H9 (cell line): ENCODE measurements at regions not wholly inside any gene's neighbourhood (a gene's known extent, or its start where the extent isn't known, plus 50 kb on each side); places are given as distances from the start of the nearest gene placed in this dataset.

ENCODE experiments used
- DNase-seq: peaks from one replicate; pipeline ENCODE4 v3.0.0-alpha.2; 2017
- H2AFZ ChIP-seq: one replicate; pipeline ENCODE4 v1.6.1; 2013; ENCODE audit warnings: mild to moderate bottlenecking, low read length, control low read depth, moderate library complexity
- H2AK5ac ChIP-seq: 2 replicates; pipeline ENCODE4 v1.6.1; 2013; ENCODE audit warnings: low read length, control low read depth, mixed read lengths; ENCODE audit not compliant: insufficient read length
- H2BK120ac ChIP-seq: one replicate; pipeline ENCODE4 v1.6.1; 2013; ENCODE audit warnings: low read depth, mild to moderate bottlenecking, low read length, control low read depth, inconsistent platforms; ENCODE audit not compliant: poor library complexity, severe bottlenecking
- H2BK12ac ChIP-seq: 2 replicates; pipeline ENCODE4 v1.6.1; 2013; ENCODE audit warnings: low read length, control low read depth, mixed read lengths, low read depth; ENCODE audit not compliant: insufficient read length
- H2BK15ac ChIP-seq: 2 replicates; pipeline ENCODE4 v1.6.1; 2013; ENCODE audit warnings: low read depth, low read length, control low read depth
- H2BK20ac ChIP-seq: one replicate; pipeline ENCODE4 v1.6.1; 2013; ENCODE audit warnings: low read depth, mild to moderate bottlenecking, low read length, control low read depth, inconsistent platforms; ENCODE audit not compliant: poor library complexity, severe bottlenecking
- H2BK5ac ChIP-seq: 2 replicates; pipeline ENCODE4 v1.6.1; 2013; ENCODE audit warnings: low read length, control low read depth, mixed read lengths; ENCODE audit not compliant: insufficient read length
- H3K14ac ChIP-seq: 2 replicates; pipeline ENCODE4 v1.6.1; 2013; ENCODE audit warnings: low read length, control low read depth; ENCODE audit not compliant: insufficient read depth
- H3K18ac ChIP-seq: 2 replicates; pipeline ENCODE4 v1.6.1; 2013; ENCODE audit warnings: low read depth, mild to moderate bottlenecking, mixed read lengths, low read length, control low read depth; ENCODE audit not compliant: insufficient read length
- H3K23ac ChIP-seq: 2 replicates; pipeline ENCODE4 v1.6.1; 2013; ENCODE audit warnings: low read length, control low read depth, mixed read lengths, low read depth; ENCODE audit not compliant: insufficient read length
- H3K23me2 ChIP-seq: 2 replicates; pipeline ENCODE4 v1.6.1; 2013; ENCODE audit warnings: low read depth, mild to moderate bottlenecking, mixed read lengths, low read length, control low read depth; ENCODE audit not compliant: insufficient read length, poor library complexity, severe bottlenecking
- H3K27ac ChIP-seq: 2 replicates; pipeline ENCODE4 v1.5.1; 2013; ENCODE audit warnings: low read length, control low read depth, mixed read lengths, low read depth; ENCODE audit not compliant: insufficient read length
- H3K27me3 ChIP-seq: 2 replicates; pipeline ENCODE4 v1.6.1; 2013; ENCODE audit warnings: low read length, control low read depth, inconsistent platforms; ENCODE audit not compliant: insufficient read depth
- H3K4ac ChIP-seq: 2 replicates; pipeline ENCODE4 v1.6.1; 2013; ENCODE audit warnings: low read depth, mild to moderate bottlenecking, control low read depth, inconsistent platforms, low read length, moderate library complexity
- H3K4me1 ChIP-seq: 2 replicates; pipeline ENCODE4 v1.6.1; 2013; ENCODE audit warnings: low read length, control low read depth, inconsistent platforms; ENCODE audit not compliant: insufficient read depth
- H3K4me2 ChIP-seq: 2 replicates; pipeline ENCODE4 v1.6.1; 2013; ENCODE audit warnings: low read length, control low read depth, mixed read lengths; ENCODE audit not compliant: insufficient read length, insufficient read depth
- H3K56ac ChIP-seq: 2 replicates; pipeline ENCODE4 v1.6.1; 2013; ENCODE audit warnings: low read depth, mild to moderate bottlenecking, mixed read lengths, low read length, control low read depth; ENCODE audit not compliant: insufficient read length
- H3K79me1 ChIP-seq: 2 replicates; pipeline ENCODE4 v1.6.1; 2013; ENCODE audit warnings: low read depth, mild to moderate bottlenecking, moderate library complexity, low read length, control low read depth, inconsistent platforms; ENCODE audit not compliant: insufficient read depth, poor library complexity, severe bottlenecking
- H3K79me2 ChIP-seq: 2 replicates; pipeline ENCODE4 v1.6.1; 2013; ENCODE audit warnings: low read length, control low read depth, inconsistent platforms; ENCODE audit not compliant: insufficient read depth
- H3K9ac ChIP-seq: 2 replicates; pipeline ENCODE4 v1.6.1; 2013; ENCODE audit warnings: low read length, control low read depth, mixed read lengths; ENCODE audit not compliant: insufficient read length; ENCODE audit errors: extremely low read depth
- H3K9me3 ChIP-seq: one replicate; pipeline ENCODE4 v1.6.1; 2013; ENCODE audit warnings: low read depth, low read length, inconsistent platforms; ENCODE audit not compliant: control insufficient read depth
- H3T11ph ChIP-seq: one replicate; pipeline ENCODE4 v1.6.1; 2013; ENCODE audit warnings: mild to moderate bottlenecking, low read length, control low read depth, inconsistent platforms
- H4K20me1 ChIP-seq: one replicate; pipeline ENCODE4 v1.6.1; 2013; ENCODE audit not compliant: control insufficient read depth, insufficient read length, insufficient read depth
- H4K5ac ChIP-seq: 2 replicates; pipeline ENCODE4 v1.6.1; 2013; ENCODE audit warnings: low read depth, mild to moderate bottlenecking, mixed read lengths, low read length, control low read depth; ENCODE audit not compliant: insufficient read length
- H4K8ac ChIP-seq: replicated peaks from 2 replicates; pipeline ENCODE4 v1.6.1; 2013; ENCODE audit warnings: low read length, control low read depth, mixed read lengths, low read depth; ENCODE audit not compliant: insufficient read length
- H4K91ac ChIP-seq: 2 replicates; pipeline ENCODE4 v1.6.1; 2013; ENCODE audit warnings: low read depth, mild to moderate bottlenecking, moderate library complexity, mixed read lengths, low read length, control low read depth; ENCODE audit not compliant: insufficient read length
- H3K27ac Mint-ChIP-seq, 3 experiments: 2 replicates in 2 of 3; 3 replicates in 1 of 3; pipeline ENCODE4 v1.8.0; 2020 to 2021; ENCODE audit warnings: mixed read lengths in 3 of 3, mild to moderate bottlenecking in 1 of 3, moderate library complexity in 1 of 3
- H3K27me3 Mint-ChIP-seq: 2 replicates; pipeline ENCODE4 v1.8.0; 2021; ENCODE audit warnings: low read depth, mild to moderate bottlenecking, moderate library complexity, mixed read lengths
- H3K36me3 Mint-ChIP-seq, 3 experiments: 2 replicates in 2 of 3; 3 replicates in 1 of 3; pipeline ENCODE4 v1.8.0; 2020 to 2021; ENCODE audit warnings: low read depth in 3 of 3, mixed read lengths in 3 of 3; ENCODE audit not compliant: insufficient read depth in 1 of 3
- H3K4me1 Mint-ChIP-seq, 2 experiments: 2 replicates each; pipeline ENCODE4 v1.8.0; 2020; ENCODE audit warnings: mixed read lengths in 2 of 2
- H3K4me3 Mint-ChIP-seq, 2 experiments: 2 replicates in 1 of 2; 3 replicates in 1 of 2; pipeline ENCODE4 v1.8.0; 2020 to 2021; ENCODE audit warnings: mild to moderate bottlenecking in 2 of 2, mixed read lengths in 2 of 2, moderate library complexity in 1 of 2
- H3K9me3 Mint-ChIP-seq, 2 experiments: 2 replicates in 1 of 2; 3 replicates in 1 of 2; pipeline ENCODE4 v1.8.0; 2020; ENCODE audit warnings: mild to moderate bottlenecking in 2 of 2, mixed read lengths in 2 of 2, moderate library complexity in 1 of 2
- WGBS: extraction: QIAGEN DNeasy Blood & Tissue Kit; methylation state at CpG from one replicate; pipeline ENCODE4 v1.1.7; 2013; ENCODE audit warnings: missing lambda C conversion rate, low lambda C conversion rate, mixed read lengths; ENCODE audit not compliant: insufficient read length; ENCODE audit errors: extremely low coverage; 5-methylcytosine and 5-hydroxymethylcytosine counted together
- TF ChIP-seq, protein P1 (sequence below): fragments of 200-600 bp; sonication (generic); conservative IDR thresholded peaks from 3 replicates; pipeline ENCODE4 v1.8.0; 2021; ENCODE audit warnings: antibody characterized with exemption, mild to moderate bottlenecking

DNA sequence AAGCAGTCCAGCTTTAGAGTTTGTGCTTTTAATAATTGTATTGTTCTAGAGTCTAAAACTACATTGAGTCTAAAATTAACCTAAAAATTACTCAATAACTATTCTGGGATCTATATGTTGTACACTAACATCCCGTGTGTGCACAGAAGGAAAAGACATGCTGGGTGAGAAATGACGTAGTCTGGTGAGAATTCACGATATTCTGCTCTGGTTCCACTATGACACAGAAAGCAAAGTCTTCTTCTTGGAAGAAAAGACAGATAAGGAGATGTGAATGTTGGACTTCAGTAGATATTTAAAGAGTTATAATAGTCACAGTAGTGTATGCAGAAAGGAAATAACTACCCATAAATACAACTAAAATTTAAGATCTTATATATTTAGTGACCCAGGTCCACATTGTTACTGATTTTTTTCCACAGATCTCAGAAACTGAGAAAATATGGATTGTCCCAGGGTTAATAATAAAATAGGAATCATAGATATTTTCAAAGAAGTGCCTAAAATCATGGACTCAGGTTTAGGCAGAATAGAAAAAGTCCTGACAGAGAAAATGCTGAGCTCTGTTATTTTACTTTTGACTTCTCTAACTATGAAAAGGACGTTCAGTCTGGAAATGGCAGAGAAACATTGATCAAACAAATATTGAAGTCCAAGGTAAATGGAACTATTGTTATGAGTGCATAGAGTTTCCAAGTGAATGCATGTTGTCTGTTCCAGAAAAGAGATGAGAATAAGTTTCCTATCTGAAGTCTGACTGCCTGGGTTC lies 170.7 kb downstream of the ANKRD50 start:
- H2AFZ ChIP-seq, result no peak overlapping the region
- no CpG with 5 or more reads among the region's 4 CpGs for WGBS

More for the DNA sequence above, 170.7 kb downstream of the ANKRD50 start:
- Histone ChIP-seq H2BK120ac (no peak overlapping the region), H4K8ac (no peak overlapping the region), H4K5ac (no peak overlapping the region), H3K23me2 (no peaks in the 10 kb centered on the region), H2AK5ac (no peak overlapping the region), H3K27ac (no peak overlapping the region), H3K9me3 (no peaks in the 10 kb centered on the region), H2BK12ac (no peak overlapping the region), H3K23ac (no peak overlapping the region), H3K4me1 (no peaks in the 10 kb centered on the region), H3K4me2 (no peak overlapping the region), H3K9ac (no peak overlapping the region), H3K56ac (no peak overlapping the region), H3K27me3 (no peaks in the 10 kb centered on the region), H2BK15ac (no peak overlapping the region), H2BK5ac (no peak overlapping the region), H3K79me1 (no peaks in the 10 kb centered on the region), H4K20me1 (no peaks in the 10 kb centered on the region), H3K79me2 (no peaks in the 10 kb centered on the region), H4K91ac (no peak overlapping the region), H3K18ac (no peak overlapping the region), H3K14ac (no peak overlapping the region), H3K4ac (no peak overlapping the region), H3T11ph (no peak overlapping the region), H2BK20ac (no peak overlapping the region)
- no peaks in the 10 kb centered on the region for H3K27me3 Mint-ChIP-seq
- H3K4me1 Mint-ChIP-seq, result no peaks in the 10 kb centered on the region
- H3K9me3 Mint-ChIP-seq, result no peaks in the 10 kb centered on the region
- H3K4me3 Mint-ChIP-seq, result no peak overlapping the region
- H3K27ac Mint-ChIP-seq, result no peak overlapping the region
- no peaks in the 10 kb centered on the region for H3K36me3 Mint-ChIP-seq
- TF ChIP-seq, protein P1, sequence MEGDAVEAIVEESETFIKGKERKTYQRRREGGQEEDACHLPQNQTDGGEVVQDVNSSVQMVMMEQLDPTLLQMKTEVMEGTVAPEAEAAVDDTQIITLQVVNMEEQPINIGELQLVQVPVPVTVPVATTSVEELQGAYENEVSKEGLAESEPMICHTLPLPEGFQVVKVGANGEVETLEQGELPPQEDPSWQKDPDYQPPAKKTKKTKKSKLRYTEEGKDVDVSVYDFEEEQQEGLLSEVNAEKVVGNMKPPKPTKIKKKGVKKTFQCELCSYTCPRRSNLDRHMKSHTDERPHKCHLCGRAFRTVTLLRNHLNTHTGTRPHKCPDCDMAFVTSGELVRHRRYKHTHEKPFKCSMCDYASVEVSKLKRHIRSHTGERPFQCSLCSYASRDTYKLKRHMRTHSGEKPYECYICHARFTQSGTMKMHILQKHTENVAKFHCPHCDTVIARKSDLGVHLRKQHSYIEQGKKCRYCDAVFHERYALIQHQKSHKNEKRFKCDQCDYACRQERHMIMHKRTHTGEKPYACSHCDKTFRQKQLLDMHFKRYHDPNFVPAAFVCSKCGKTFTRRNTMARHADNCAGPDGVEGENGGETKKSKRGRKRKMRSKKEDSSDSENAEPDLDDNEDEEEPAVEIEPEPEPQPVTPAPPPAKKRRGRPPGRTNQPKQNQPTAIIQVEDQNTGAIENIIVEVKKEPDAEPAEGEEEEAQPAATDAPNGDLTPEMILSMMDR, result no peak
- DNase-seq, result no peak
